G401.6 (cell line): ENCODE measurements at regions not wholly inside any gene's neighbourhood (a gene's known extent, or its start where the extent isn't known, plus 50 kb on each side); places are given as distances from the start of the nearest gene placed in this dataset.
"Not testable (repeated sequence)": the region's sequence is repeated elsewhere in the genome, so short reads cannot be mapped to it uniquely, and the experiment has no call there.

Experiments used
- FAIRE-seq: peaks from 2 replicates; lab custom pipeline; 2012; peaks lifted over from hg19 to GRCh38; lab: Jason Lieb, UNC

DNA sequence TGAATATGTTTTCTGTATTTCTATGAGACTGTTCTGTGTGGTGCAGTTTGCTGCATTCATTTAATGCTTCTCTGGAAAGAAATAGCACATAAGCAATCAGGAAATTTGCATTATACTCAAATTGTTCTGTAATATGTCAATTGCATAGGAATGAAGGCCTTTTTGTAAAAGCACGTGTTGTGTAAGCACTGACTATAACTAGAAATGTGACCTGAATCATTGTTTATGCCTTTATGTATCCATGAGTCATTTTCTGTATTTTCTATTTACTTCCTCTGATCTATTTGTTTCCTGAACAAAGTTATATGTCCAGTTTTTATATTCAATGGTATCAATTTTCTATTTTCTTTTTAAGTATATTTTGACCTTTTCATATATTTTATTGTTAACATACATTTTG, 1455.3 kb downstream of the GRIK2 start:
- no peak for FAIRE-seq

DNA sequence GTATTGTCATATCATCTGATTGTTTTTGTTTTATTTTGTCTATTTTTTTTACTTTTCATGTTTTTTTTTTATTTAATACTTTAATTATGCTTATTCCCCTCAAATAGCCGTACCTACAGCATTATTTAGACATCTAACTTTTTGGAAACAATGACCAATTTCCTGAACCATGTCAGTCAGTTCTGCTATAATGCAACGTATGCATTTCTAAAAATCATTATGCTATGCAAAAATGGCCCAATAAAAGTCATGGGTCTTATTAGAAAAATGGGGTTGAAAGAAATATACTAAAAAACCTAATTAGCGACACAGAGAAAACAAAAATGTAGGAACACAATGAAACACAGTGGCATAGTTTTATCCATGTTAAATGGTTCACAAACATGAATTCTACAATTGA, 1454.7 kb downstream of the GRIK2 start:
- no peak for FAIRE-seq

- no peak for FAIRE-seq
These were observed 1447.6 kb downstream of the GRIK2 start for GRCh38 chr6:102841060-102841459.

DNA sequence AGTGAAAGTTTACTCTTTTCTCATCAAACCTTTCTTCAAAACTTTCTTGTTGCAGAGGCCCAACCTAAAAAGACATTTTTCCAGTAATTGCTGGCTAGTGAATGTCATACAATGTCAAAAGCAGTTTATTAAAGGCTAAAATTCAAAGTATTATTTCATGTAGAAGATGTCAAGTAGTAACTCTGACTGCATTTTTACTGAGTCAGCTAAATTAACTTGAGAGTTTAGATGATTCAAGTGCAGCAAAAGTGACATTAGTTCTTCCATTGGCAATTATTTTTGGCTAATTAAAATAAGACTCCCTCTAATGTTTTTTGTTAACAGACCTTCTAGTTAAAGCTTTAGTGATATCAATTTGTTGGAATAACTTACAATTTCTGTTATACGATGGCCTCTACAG, 1438.5 kb downstream of the GRIK2 start:
- no peak for FAIRE-seq

DNA sequence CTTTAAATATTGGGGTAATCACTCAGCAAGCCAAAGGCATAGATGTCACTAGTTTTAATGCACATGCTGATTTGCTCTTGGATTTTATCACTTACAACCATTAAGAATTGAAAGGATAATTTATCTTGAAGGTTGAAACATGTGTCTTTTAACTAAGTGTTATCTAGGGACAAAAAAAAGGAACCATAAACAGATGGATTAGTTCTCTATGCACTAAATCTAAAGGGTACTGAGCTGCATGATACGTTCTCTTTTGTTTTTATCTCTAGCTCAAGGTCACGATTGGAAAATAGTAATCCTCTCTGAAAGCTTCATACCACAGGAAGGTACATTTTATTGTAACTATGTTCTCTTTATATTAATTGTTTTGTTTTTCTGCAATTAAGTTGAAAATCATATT, 1426.6 kb downstream of the GRIK2 start:
- FAIRE-seq = no peak

GRCh38 chr6:102815207-102815606, 1421.7 kb downstream of the GRIK2 start:
- FAIRE-seq = no peak

GRCh38 chr6:102813489-102814275, 1420.2 kb downstream of the GRIK2 start:
- FAIRE-seq = no peak

GRCh38 chr6:102812242-102812641, 1418.7 kb downstream of the GRIK2 start:
- FAIRE-seq = no peak

DNA sequence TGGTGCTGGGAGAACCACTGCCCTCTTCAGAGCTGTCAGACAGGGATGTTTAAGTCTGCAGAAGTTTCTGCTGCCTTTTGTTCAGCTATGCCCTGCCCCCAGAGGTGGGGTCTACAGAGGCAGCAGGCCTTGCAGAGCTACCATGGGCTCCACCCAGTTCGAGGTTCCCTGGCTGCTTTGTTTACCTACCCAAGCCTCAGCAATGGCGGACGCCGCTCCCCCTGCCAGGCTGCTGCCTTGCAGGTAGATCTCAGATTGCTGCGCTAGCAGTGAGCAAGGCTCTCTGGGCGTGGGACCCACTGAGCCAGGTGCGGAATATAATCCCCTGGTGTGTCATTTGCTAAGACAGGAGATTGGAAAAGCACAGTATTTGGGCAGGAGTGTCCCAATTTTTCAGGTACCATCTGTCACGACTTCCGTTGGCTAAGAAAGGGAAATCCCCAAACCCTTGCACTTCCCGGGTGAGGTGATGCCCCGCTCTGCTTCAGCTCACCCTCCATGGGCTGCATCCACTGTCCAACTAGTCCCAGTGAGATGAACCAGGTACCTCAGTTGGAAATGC, 1415.5 kb downstream of the GRIK2 start:
- not testable (repeated sequence) for FAIRE-seq

GRCh38 chr6:102799051-102799450, 1405.5 kb downstream of the GRIK2 start:
- FAIRE-seq = no peak

DNA sequence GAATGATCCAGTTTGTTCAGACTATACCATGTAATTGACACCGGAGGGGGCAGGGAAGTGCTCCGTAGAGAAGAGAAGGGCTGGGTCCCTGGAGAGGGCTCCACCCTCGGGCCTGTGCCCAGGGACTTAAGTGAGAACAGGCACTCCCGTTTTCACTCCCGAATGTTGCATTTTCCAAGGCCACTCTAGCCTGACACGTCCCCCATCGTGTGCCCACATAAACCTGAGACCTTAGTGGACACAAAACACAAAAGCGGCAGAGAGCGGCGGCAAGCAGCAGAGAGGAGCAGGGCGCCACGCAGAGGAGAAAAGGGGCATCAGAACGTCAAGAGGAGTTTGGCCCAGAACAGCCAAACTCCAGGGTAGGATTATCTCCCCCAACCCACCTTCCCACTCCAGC, 1405.1 kb downstream of the GRIK2 start:
- no peak for FAIRE-seq

GRCh38 chr6:102793752-102794151, 1400.2 kb downstream of the GRIK2 start:
- FAIRE-seq = peak; percentile 73

GRCh38 chr6:102774326-102774725, 1380.8 kb downstream of the GRIK2 start:
- FAIRE-seq = no peak

GRCh38 chr6:102773636-102774035, 1380.1 kb downstream of the GRIK2 start:
- FAIRE-seq = no peak

GRCh38 chr6:102766963-102767362, 1373.5 kb downstream of the GRIK2 start:
- FAIRE-seq = no peak

DNA sequence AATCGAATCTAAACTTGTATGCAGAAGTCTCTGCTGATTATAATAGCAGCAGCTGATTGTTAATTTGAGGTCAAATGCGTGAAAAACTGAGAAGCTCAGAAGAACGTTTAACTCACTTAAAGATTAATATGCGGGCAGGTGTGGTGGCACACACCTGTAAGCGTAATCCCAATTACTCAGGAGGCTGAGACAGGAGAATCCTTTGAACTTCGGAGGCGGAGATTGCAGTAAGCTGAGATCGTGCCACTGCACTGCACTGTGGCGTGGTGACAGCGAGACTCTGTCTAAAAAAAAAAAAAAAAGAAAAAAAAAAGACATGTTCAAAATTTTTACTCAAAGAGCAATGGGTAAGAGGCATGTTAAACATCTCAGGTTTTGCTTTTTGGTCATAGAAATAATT, 1370.8 kb downstream of the GRIK2 start:
- no peak for FAIRE-seq

DNA sequence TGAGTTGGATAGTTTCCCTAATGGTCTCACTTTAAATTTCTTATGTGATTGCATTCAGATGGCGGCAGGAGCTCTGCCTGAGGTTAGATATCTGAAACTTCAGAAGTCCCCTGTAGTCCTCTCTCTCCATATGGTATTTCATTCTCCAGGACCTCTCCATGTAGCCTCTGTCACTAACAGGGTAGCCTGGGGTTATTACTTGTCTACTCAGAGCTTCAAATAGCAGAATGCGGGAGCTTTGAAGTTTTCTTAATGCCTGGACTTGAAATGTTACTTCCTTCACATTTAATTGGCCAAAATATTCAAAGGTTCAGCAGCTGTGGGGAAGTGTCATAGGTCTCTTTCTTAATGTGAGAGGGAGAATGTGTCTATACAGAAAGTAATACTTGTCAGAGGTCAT, 1370.4 kb downstream of the GRIK2 start:
- no peak for FAIRE-seq

DNA sequence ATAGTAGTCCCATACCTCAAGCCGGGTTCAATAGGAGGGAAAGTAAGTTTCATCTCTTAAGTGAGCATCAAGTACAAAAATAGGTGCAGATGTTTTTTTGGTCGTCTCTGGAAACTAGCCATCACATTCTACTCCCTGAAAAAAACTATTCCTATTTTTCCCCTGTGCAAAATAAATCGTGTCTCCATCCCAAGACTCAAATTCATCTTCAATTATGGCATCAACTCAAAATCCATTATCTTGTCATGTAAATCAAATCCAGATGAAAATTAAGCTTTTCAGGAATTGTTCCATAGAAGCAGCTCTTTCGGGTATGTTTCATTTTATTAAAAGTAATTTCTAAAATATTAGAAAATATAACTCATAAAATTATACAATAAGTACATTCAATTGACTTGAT, 1368.4 kb downstream of the GRIK2 start:
- no peak for FAIRE-seq

GRCh38 chr6:102759415-102759814, 1365.9 kb downstream of the GRIK2 start:
- no peak for FAIRE-seq

DNA sequence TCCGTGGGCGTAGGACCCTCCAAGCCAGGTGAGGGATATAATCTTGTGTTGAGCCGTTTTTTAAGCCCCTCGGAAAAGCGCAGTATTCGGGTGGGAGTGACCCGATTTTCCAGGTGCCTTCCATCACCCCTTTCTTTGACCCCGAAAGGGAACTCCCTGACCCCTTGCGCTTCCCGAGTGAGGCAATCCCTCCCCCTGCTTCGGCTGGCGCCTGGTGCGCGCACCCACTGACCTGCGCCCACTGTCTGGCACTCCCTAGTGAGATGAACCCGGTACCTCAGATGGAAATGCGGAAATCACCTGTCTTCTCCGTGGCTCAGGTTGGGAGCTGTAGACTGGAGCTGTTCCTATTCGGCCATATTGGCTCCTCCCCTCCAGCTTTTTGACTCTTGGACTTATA, 1365.0 kb downstream of the GRIK2 start:
- FAIRE-seq = not testable (repeated sequence)

DNA sequence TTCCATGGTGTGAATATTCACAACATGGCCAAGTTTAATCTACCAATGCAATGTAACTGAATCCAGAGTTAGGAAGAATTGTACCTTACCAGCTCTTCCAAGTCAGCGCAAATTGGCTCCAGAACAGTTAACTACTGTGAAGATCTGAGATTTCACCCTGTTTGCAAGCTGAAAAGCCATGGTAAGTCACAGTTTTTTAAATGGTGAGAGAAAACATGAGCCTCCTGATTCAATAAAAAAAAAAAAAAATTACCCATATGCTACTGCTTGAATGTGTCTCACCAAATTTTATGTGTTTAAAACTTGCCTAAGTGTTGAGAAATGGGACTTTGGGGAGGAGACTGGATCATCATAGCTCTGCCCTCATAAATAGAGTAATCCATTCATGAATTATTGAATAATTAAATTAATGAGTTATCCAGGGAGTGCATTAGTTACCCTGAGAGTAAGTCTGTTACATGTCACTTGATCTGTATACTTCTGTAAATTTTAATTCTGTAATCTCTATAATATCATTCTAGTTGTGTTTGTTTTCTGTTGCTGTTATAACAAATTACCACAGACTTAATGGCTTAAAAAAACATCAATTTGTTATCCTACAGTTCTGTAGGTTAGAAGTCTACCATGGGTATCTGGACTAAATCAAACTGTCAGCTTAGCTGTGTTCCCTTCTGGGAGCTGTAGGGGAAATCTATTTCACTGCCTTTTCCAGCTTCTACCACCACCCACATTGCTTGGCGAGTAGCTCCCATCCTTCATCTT, 1355.9 kb downstream of the GRIK2 start:
- FAIRE-seq = no peak

- FAIRE-seq = no peak
These were observed 1353.4 kb downstream of the GRIK2 start for GRCh38 chr6:102746941-102747340.

DNA sequence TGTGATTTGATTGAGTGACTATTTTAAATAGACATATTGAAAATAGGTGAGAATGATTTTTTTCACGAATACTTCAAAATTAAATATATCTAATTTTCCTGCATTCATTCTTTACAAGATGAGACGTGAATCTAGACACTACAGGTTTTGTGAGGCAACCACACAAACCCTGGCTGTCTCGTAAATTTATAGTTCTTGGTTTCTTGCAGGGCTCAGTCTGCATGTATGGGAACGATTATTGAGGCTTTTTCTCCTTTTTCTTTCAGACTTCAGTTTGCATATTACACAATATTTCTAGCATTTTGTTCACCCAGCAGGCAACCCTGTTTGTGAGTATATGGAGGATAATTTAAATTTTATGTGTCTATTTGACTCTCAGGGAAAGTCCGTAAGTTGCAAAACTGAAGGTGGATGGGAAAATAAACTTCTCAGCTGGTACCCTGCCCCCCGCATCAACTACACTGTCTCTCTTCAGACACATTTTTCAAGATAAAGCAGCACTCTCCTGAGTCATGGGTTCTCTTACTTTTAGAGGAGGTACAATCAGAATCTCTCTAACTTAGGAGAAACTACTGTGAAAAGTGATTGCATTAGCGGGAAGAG, 1349.3 kb downstream of the GRIK2 start:
- FAIRE-seq = no peak
